Glutamatergic neuron (in vitro differentiated cells): ENCODE measurements at regions not wholly inside any gene's neighbourhood (a gene's known extent, or its start where the extent isn't known, plus 50 kb on each side); places are given as distances from the start of the nearest gene placed in this dataset.
A peak's percentile ranks its signal among the peaks of the same experiment; 100 is the strongest.

Experiments
- DNase-seq: peaks from one replicate; pipeline ENCODE4 v3.0.0; 2022
- H3K27ac Mint-ChIP-seq: one replicate; pipeline ENCODE4 v1.8.0; 2020; ENCODE audit warnings: mild to moderate bottlenecking, mixed read lengths, inconsistent platforms; ENCODE audit not compliant: unreplicated experiment
- H3K27me3 Mint-ChIP-seq: one replicate; pipeline ENCODE4 v1.8.0; 2020; ENCODE audit warnings: mild to moderate bottlenecking, moderate library complexity, mixed read lengths, inconsistent platforms; ENCODE audit not compliant: unreplicated experiment
- H3K36me3 Mint-ChIP-seq: one replicate; pipeline ENCODE4 v1.8.0; 2020; ENCODE audit warnings: mild to moderate bottlenecking, mixed read lengths, inconsistent platforms; ENCODE audit not compliant: unreplicated experiment
- H3K4me1 Mint-ChIP-seq: one replicate; pipeline ENCODE4 v1.8.0; 2020; ENCODE audit warnings: mild to moderate bottlenecking, low read depth, mixed read lengths, inconsistent platforms; ENCODE audit not compliant: unreplicated experiment
- H3K4me3 Mint-ChIP-seq: one replicate; pipeline ENCODE4 v1.8.0; 2020; ENCODE audit warnings: mild to moderate bottlenecking, mixed read lengths, inconsistent platforms; ENCODE audit not compliant: unreplicated experiment
- H3K9me3 Mint-ChIP-seq: one replicate; pipeline ENCODE4 v1.8.0; 2020; ENCODE audit warnings: mild to moderate bottlenecking, moderate library complexity, mixed read lengths, inconsistent platforms; ENCODE audit not compliant: unreplicated experiment
- TF ChIP-seq, protein P1 (sequence below): fragments of 200-600 bp; sonication (generic); IDR thresholded peaks from one replicate; pipeline ENCODE4 v1.5.0; 2021; ENCODE audit not compliant: partially characterized antibody, unreplicated experiment

DNA sequence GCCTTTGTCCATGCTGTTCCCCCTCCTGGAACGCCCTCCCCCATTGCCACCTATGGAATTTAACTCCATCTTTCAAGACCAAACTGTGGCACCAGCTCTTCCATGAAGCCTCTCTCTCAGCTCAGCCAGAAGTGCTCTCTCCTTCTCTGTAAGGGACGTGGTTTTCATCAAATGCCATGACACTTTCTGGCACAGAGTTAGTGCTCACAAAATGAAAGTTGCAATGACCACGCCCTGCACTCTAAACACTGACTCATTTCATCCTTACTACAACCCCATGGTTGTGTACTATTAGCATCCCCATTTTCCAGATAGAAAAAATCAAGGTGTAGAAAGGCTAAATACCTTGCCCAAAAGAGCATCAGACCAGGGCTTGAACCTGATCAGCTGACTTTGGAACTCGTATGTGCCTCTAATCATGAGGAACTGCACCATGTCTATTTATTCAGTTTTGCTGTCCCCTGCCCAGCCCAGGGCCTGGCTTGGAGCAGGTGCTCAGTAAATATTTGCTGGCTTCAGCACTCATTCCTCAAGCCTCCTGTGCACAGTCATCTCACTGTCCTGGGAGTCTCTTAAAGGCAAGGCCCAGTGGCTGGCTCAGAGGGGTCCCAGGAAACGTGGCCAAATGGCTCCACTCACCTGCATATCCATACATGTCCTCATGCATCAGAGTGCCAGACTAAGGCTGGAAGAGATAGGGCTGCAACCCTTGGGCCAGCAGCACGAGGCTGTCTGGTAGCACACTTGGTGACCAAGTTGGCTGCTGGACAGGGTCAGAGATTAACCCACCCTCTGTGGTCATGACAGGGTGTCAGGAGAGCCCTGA lies 77.9 kb downstream of the MRPL14 start:
- TF ChIP-seq, protein P1, sequence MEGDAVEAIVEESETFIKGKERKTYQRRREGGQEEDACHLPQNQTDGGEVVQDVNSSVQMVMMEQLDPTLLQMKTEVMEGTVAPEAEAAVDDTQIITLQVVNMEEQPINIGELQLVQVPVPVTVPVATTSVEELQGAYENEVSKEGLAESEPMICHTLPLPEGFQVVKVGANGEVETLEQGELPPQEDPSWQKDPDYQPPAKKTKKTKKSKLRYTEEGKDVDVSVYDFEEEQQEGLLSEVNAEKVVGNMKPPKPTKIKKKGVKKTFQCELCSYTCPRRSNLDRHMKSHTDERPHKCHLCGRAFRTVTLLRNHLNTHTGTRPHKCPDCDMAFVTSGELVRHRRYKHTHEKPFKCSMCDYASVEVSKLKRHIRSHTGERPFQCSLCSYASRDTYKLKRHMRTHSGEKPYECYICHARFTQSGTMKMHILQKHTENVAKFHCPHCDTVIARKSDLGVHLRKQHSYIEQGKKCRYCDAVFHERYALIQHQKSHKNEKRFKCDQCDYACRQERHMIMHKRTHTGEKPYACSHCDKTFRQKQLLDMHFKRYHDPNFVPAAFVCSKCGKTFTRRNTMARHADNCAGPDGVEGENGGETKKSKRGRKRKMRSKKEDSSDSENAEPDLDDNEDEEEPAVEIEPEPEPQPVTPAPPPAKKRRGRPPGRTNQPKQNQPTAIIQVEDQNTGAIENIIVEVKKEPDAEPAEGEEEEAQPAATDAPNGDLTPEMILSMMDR = no peak
- no peak overlapping the region for H3K27ac Mint-ChIP-seq
- H3K9me3 Mint-ChIP-seq = peaks cover 5% of the 10 kb centered on the region
- H3K4me3 Mint-ChIP-seq = no peak overlapping the region
- peaks cover 5% of the 10 kb centered on the region for H3K4me1 Mint-ChIP-seq
- H3K27me3 Mint-ChIP-seq = peaks cover 3% of the 10 kb centered on the region
- DNase-seq = no peak
- no peaks in the 10 kb centered on the region for H3K36me3 Mint-ChIP-seq

DNA sequence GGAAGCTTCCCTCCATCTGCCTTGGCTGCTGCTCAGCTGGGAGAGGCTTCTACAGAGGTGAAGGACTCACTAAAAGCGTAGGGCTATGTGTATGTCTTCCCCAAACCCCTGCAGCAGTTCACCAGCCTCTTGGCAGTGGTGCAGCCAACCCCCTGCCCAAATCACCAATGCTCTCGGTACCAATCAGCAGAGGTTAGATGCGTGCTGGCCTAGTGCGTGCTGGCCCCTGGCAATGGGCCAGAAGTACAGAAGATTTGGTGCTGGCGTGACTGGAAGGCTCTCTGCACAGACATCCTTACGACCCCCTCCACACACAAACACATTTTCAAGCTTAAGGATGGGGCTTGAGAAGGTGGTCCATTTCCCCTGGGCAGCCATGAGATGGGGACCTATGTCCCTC lies 79.0 kb downstream of the MRPL14 start:
- no peaks in the 10 kb centered on the region for H3K36me3 Mint-ChIP-seq
- H3K27ac Mint-ChIP-seq = no peak overlapping the region
- H3K9me3 Mint-ChIP-seq = peaks cover 2% of the 10 kb centered on the region
- H3K4me3 Mint-ChIP-seq = no peak overlapping the region
- H3K27me3 Mint-ChIP-seq = peaks cover 3% of the 10 kb centered on the region
- DNase-seq = no peak
- H3K4me1 Mint-ChIP-seq = peaks cover 5% of the 10 kb centered on the region
- TF ChIP-seq, protein P1 = no peak

DNA sequence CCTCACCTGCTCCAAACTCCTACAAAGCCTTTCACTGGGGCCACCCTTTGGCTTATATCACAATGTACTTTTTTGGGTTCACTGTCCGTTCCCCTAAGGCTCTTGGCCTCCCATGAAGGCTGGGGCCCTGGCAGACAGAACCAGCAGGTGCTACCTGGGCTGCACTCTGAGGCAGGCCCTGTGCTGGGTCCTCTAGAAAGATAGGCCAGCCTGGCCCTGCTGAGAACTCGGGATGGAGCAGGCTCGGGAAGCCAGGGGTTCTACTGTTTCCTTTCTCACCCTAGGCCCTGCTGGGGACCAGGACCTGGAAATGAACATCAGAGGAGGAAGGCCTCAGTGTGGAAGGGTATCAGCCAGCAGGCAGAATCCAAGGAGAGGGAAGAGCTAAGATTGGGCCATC lies 79.5 kb downstream of the MRPL14 start:
- TF ChIP-seq, protein P1 = no peak
- no peak overlapping the region for H3K4me3 Mint-ChIP-seq
- H3K9me3 Mint-ChIP-seq = peaks cover 2% of the 10 kb centered on the region
- no peak for DNase-seq
- H3K27me3 Mint-ChIP-seq = peaks cover 3% of the 10 kb centered on the region
- peaks cover 5% of the 10 kb centered on the region for H3K4me1 Mint-ChIP-seq
- H3K36me3 Mint-ChIP-seq = no peaks in the 10 kb centered on the region
- H3K27ac Mint-ChIP-seq = no peak overlapping the region

DNA sequence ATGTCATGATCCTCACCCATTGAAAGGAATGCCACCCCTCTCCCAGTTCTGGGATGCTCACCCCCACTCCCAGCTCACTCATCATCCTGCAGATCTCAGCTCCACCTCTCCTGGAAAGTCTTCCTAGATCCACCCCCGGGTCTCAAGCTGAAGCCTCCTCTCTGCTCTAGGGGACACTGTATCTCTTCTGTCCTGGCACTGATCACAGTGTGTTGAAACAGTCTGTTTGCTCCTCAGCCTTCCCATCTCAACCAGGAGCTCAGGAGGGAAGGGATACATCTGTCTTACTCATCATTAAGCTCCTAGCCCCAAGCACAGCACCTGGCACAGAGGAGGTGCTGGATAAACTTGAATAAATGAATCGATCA lies 80.1 kb downstream of the MRPL14 start:
- DNase-seq = no peak
- TF ChIP-seq, protein P1 = no peak
- peaks cover 2% of the 10 kb centered on the region for H3K9me3 Mint-ChIP-seq
- no peak overlapping the region for H3K4me3 Mint-ChIP-seq
- peaks cover under 1% of the 10 kb centered on the region for H3K4me1 Mint-ChIP-seq
- no peaks in the 10 kb centered on the region for H3K36me3 Mint-ChIP-seq
- H3K27me3 Mint-ChIP-seq = peaks cover 3% of the 10 kb centered on the region
- H3K27ac Mint-ChIP-seq = peak overlapping the region; percentile 16

DNA sequence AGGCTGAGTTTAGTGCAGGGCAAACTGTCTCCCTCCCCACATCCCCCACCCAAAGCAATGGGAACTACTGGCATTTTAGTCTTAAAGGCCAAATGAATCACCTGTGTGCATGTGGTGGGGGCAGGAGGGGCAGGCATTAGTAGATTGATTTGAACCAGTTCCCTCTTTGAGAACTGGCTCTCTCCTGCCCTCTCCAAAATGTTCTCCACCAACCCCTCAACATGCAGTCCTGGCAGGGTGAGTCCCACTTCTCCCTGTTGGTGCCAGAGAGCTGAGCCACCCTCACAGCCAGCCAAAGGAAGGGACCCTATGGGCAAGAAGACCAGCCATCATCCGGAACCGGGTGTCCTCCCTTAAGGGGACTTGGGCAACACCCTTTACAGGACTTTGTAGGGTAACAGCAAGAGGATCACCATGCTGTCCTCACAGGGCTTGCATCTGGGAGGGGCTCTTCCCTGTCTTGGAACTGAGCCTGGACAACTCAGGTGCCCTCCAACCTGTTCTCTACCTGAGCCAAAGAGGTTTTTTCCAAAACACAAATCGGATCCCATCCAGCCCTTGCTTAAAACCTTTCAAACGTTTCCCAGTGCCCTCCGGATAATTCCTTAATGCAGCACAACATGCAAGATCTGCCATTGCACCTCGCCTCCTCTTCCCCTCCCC lies 80.6 kb downstream of the MRPL14 start:
- no peak overlapping the region for H3K4me3 Mint-ChIP-seq
- peaks cover 5% of the 10 kb centered on the region for H3K27me3 Mint-ChIP-seq
- H3K4me1 Mint-ChIP-seq = no peaks in the 10 kb centered on the region

More for the DNA sequence above, 80.6 kb downstream of the MRPL14 start:
- TF ChIP-seq, protein P1 = no peak
- no peak for DNase-seq
- Mint-ChIP-seq H3K9me3 (peaks cover 2% of the 10 kb centered on the region), H3K27ac (peak overlapping the region; percentile 16), H3K36me3 (no peaks in the 10 kb centered on the region)
